ENCODE measurements at regions not wholly inside any gene's neighbourhood (a gene's known extent, or its start where the extent isn't known, plus 50 kb on each side); places are given as distances from the start of the nearest gene placed in this dataset.

GRCh38 chr1:244316407-244316806 is 135.3 kb downstream of the ADSS2 start:
- TF ChIP-seq, protein P1, sequence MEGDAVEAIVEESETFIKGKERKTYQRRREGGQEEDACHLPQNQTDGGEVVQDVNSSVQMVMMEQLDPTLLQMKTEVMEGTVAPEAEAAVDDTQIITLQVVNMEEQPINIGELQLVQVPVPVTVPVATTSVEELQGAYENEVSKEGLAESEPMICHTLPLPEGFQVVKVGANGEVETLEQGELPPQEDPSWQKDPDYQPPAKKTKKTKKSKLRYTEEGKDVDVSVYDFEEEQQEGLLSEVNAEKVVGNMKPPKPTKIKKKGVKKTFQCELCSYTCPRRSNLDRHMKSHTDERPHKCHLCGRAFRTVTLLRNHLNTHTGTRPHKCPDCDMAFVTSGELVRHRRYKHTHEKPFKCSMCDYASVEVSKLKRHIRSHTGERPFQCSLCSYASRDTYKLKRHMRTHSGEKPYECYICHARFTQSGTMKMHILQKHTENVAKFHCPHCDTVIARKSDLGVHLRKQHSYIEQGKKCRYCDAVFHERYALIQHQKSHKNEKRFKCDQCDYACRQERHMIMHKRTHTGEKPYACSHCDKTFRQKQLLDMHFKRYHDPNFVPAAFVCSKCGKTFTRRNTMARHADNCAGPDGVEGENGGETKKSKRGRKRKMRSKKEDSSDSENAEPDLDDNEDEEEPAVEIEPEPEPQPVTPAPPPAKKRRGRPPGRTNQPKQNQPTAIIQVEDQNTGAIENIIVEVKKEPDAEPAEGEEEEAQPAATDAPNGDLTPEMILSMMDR (IDR thresholded peaks at IDR 0.05) = no peak
- TF ChIP-seq TCF7L2 (IDR thresholded peaks at IDR 0.05; ENCODE audit: low read depth, low read length) = no peak

All from Panc1 (cell line).